ENCODE measurements at regions not wholly inside any gene's neighbourhood (a gene's known extent, or its start where the extent isn't known, plus 50 kb on each side); places are given as distances from the start of the nearest gene placed in this dataset.
A peak's percentile ranks its signal among the peaks of the same experiment; 100 is the strongest.

DNA sequence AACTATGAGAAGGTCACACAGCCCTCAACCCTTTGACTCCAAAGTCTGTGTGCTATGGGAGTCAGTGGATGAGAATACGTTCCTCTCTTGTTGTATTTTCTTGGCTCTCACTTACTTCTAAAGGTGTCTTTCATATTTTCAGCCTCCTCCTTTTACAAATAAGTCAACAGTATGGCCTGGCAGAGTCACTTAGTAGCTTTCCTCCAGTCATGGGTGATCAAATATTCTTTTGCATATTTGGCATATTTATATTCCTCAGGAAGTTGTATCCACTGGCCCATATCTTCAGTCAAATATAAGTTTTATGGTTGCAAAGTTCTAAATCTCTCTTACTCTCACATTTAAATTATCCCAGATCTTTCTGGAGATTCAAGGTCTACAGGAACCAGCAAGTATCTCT lies 327.5 kb downstream of the ETS1 start:
- no peaks in the 10 kb centered on the region for H3K4me1 ChIP-seq (ENCODE audit: control insufficient read depth, insufficient read depth, low read length)
- H3K4me3 ChIP-seq (ENCODE audit: low read depth, low read length): no peak overlapping the region
- no peak for DNase-seq (ENCODE audit: low read depth in 4 of 6, low spot score in 6 of 6)
- no peaks in the 10 kb centered on the region for H3K36me3 ChIP-seq (ENCODE audit: control insufficient read depth, insufficient read depth, low read length)
- no peaks in the 10 kb centered on the region for H3K9me3 ChIP-seq (ENCODE audit: control insufficient read depth, insufficient read depth, low read length)
- H3K27ac ChIP-seq (ENCODE audit: low read depth, low read length): no peak overlapping the region
- 100% methylated on average over 1 of the region's 1 CpG for WGBS (ENCODE audit: insufficient coverage)
- H3K27me3 ChIP-seq (ENCODE audit: control insufficient read depth, insufficient read depth, low read length): no peaks in the 10 kb centered on the region

DNA sequence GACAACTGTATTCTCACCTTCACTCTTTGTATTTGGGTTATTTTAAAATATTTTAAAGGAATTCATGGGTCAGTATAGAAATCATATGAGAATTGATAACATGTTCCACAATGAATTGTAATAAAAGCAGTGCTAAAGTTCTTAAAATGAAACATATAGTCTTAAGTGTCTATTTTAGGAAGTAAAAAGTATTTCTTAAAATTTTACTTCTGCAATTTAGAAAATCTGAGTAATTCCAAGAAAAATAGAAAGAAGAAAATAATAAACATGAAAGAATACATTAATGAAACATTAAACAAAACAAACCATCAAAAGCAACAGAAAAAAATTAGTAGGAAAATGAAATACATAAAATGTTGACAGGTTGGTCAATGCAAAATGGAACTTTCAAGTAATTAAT lies 332.4 kb downstream of the ETS1 start:
- no peaks in the 10 kb centered on the region for H3K27me3 ChIP-seq (ENCODE audit: control insufficient read depth, insufficient read depth, low read length)
- no peaks in the 10 kb centered on the region for H3K36me3 ChIP-seq (ENCODE audit: control insufficient read depth, insufficient read depth, low read length)
- H3K27ac ChIP-seq (ENCODE audit: low read depth, low read length): no peak overlapping the region
- H3K9me3 ChIP-seq (ENCODE audit: control insufficient read depth, insufficient read depth, low read length): no peaks in the 10 kb centered on the region
- no peak overlapping the region for H3K4me3 ChIP-seq (ENCODE audit: low read depth, low read length)
- no peak for DNase-seq (ENCODE audit: low read depth in 4 of 6, low spot score in 6 of 6)
- no peaks in the 10 kb centered on the region for H3K4me1 ChIP-seq (ENCODE audit: control insufficient read depth, insufficient read depth, low read length)

DNA sequence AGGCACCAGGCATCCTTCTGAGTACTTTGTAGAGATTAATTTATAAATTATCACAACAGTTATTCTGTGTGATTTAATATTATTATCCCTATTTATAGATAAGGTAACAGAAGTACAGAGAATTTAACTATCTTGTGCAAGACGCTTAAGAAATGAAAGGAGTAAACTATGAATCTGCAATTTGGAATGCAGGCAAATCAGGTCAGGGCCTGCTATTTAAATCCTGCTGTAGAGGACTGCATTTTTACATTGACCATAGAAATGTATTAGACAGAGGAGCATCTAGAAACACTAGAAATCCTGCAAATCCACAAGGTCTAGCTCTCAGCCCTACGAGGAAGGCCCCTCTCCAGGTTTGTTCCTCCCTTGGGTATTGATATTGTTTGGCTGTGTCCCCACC lies 336.2 kb downstream of the ETS1 start:
- peaks cover 6% of the 10 kb centered on the region for H3K4me1 ChIP-seq (ENCODE audit: control insufficient read depth, insufficient read depth, low read length)
- no peaks in the 10 kb centered on the region for H3K9me3 ChIP-seq (ENCODE audit: control insufficient read depth, insufficient read depth, low read length)
- no CpG with 5 or more reads among the region's 2 CpGs for WGBS (ENCODE audit: insufficient coverage)
- no peak overlapping the region for H3K27ac ChIP-seq (ENCODE audit: low read depth, low read length)
- H3K4me3 ChIP-seq (ENCODE audit: low read depth, low read length): no peak overlapping the region
- H3K36me3 ChIP-seq (ENCODE audit: control insufficient read depth, insufficient read depth, low read length): no peaks in the 10 kb centered on the region
- H3K27me3 ChIP-seq (ENCODE audit: control insufficient read depth, insufficient read depth, low read length): no peaks in the 10 kb centered on the region
- no peak for DNase-seq (ENCODE audit: low read depth in 4 of 6, low spot score in 6 of 6)

DNA sequence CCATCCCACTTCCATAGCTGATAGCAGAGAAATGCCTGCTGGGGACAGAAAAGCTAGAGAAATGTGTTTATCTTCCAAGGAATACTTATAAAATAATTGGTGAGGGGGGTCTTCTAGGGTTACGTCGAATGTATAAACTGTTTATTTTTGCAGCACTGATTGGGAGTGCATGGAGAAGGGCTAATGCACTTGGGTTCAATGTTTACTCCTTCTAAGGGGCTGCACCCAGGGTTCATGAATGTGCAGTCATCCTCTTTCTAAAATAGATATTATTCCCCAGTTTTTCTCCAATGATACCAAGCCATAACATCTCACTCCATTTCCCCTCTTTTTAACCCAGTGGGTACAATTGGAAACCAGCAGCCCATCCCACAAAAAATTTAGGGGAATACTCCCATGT lies 336.9 kb downstream of the ETS1 start:
- H3K27ac ChIP-seq (ENCODE audit: low read depth, low read length): no peak overlapping the region
- DNase-seq (ENCODE audit: low read depth in 4 of 6, low spot score in 6 of 6): no peak
- H3K9me3 ChIP-seq (ENCODE audit: control insufficient read depth, insufficient read depth, low read length): no peaks in the 10 kb centered on the region
- H3K4me3 ChIP-seq (ENCODE audit: low read depth, low read length): no peak overlapping the region
- no CpG with 5 or more reads among the region's 2 CpGs for WGBS (ENCODE audit: insufficient coverage)
- H3K27me3 ChIP-seq (ENCODE audit: control insufficient read depth, insufficient read depth, low read length): no peaks in the 10 kb centered on the region
- peaks cover 6% of the 10 kb centered on the region for H3K4me1 ChIP-seq (ENCODE audit: control insufficient read depth, insufficient read depth, low read length)
- no peaks in the 10 kb centered on the region for H3K36me3 ChIP-seq (ENCODE audit: control insufficient read depth, insufficient read depth, low read length)

DNA sequence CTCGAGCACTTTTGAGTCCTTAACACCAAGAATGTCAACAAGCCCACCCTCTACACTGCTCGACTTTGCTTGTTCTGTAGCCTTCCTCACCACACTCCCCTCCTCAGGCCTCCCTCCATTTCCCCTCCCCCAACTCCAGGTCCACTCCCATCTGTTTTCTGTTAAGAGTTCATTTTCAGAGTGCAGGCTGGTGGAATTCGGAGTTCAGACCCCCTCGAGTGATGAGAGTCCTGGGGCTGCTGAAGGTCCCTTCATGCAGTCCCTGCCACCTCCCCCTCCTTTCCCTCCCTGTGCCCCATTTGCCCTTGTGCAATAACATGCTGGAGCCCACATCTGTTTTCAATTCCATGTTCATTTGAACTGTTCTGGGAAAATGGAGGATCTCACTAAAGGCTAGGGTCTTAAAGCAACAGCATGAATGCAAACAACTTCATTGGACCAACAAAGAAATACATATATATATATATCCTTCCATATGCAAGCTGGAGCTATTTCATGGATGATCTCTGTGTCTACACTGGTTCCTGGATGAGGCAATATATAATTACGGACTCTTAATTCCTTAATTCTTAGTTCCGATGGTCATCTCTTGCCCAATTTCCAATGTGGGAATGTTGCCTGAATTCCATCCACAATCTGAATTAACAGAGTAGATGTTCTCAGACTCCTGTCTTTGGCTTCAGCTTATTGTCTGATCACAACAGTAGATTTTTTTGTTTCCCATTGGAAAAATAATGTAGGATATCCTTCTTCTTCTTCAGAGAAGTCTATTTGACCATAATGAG lies 340.4 kb downstream of the ETS1 start:
- H3K4me1 ChIP-seq (ENCODE audit: control insufficient read depth, insufficient read depth, low read length): peaks cover 6% of the 10 kb centered on the region
- H3K9me3 ChIP-seq (ENCODE audit: control insufficient read depth, insufficient read depth, low read length): no peaks in the 10 kb centered on the region
- DNase-seq (ENCODE audit: low read depth in 4 of 6, low spot score in 6 of 6): no peak
- no peaks in the 10 kb centered on the region for H3K27me3 ChIP-seq (ENCODE audit: control insufficient read depth, insufficient read depth, low read length)
- no peaks in the 10 kb centered on the region for H3K36me3 ChIP-seq (ENCODE audit: control insufficient read depth, insufficient read depth, low read length)
- H3K27ac ChIP-seq (ENCODE audit: low read depth, low read length): no peak overlapping the region
- WGBS (ENCODE audit: insufficient coverage): 60% methylated on average over 4 of the region's 6 CpGs
- H3K4me3 ChIP-seq (ENCODE audit: low read depth, low read length): no peak overlapping the region

DNA sequence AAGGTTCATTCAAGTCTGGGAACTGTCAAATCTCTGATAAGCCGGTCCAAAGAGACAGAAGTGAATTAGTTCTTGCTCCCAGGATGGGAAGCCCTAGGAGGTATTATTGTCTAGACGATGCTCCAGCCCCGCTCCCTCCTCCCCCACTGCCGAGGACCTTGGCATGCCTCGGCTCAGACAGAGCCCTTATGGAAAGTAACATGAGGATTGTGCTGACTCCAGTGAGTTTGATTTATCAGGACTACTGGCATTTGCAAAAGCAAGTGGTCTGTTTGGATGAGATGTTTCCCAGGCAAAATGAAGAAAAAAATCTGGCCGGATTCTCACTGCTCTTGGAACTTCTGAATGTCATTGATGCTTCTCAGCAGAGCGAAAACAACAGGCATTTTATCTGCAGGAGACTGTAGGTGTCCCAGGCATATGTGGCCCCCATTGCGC lies 341.0 kb downstream of the ETS1 start:
- Histone ChIP-seq H3K4me1 (ENCODE audit: control insufficient read depth, insufficient read depth, low read length) (peaks cover 6% of the 10 kb centered on the region), H3K4me3 (ENCODE audit: low read depth, low read length) (no peak overlapping the region), H3K9me3 (ENCODE audit: control insufficient read depth, insufficient read depth, low read length) (no peaks in the 10 kb centered on the region), H3K27me3 (ENCODE audit: control insufficient read depth, insufficient read depth, low read length) (no peaks in the 10 kb centered on the region), H3K27ac (ENCODE audit: low read depth, low read length) (no peak overlapping the region), H3K36me3 (ENCODE audit: control insufficient read depth, insufficient read depth, low read length) (no peaks in the 10 kb centered on the region)
- 51% methylated on average over 4 of the region's 8 CpGs for whole genome bisulfite sequencing (ENCODE audit: insufficient coverage)
- peak in 2 of 6 donors; percentile 25 to 64 for DNase-seq (ENCODE audit: low read depth in 4 of 6, low spot score in 6 of 6)

DNA sequence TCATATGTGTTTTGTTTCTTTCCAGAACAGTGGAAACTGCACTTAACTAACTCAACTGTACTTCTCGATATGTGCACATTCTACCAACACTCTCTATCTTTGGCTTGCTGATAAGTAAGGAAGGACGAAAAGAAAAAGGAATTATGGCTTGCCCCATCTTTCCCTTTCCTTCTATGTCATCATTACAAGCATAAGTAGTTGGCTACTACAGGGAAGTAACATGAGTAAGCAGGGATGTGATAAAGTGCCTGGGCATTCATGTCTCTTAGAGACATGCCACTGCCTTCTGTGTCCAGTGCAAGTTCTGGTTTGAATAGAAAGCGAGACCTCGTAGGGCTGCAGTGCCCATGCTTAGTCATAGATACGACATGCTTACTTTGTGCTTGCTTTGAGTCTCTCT lies 342.5 kb downstream of the ETS1 start:
- Histone ChIP-seq H3K4me3 (ENCODE audit: low read depth, low read length) (no peak overlapping the region), H3K27ac (ENCODE audit: low read depth, low read length) (no peak overlapping the region), H3K4me1 (ENCODE audit: control insufficient read depth, insufficient read depth, low read length) (peaks cover 6% of the 10 kb centered on the region), H3K36me3 (ENCODE audit: control insufficient read depth, insufficient read depth, low read length) (no peaks in the 10 kb centered on the region), H3K27me3 (ENCODE audit: control insufficient read depth, insufficient read depth, low read length) (no peaks in the 10 kb centered on the region), H3K9me3 (ENCODE audit: control insufficient read depth, insufficient read depth, low read length) (no peaks in the 10 kb centered on the region)
- DNase-seq (ENCODE audit: low read depth in 4 of 6, low spot score in 6 of 6): no peak
- 93% methylated on average over 3 of the region's 5 CpGs for WGBS (ENCODE audit: insufficient coverage)

DNA sequence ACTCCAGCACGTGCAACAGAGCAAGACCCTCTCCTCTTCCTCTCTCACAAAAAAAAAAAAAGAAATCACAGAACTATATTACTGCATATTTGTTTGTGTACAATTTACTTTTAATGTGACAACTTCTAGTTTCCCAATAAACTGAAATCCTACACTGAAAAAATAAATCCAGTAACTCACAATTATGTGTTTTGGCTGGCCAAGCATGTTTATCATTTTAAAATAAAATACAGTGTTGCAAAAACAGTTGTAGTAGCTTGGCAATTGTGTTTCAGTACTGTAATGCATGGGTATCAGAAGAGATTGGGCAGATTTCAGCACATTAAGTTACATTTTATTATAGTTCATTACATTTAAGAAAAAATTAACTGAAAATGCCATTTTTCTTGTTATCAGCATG lies 344.9 kb downstream of the ETS1 start:
- H3K36me3 ChIP-seq (ENCODE audit: control insufficient read depth, insufficient read depth, low read length): no peaks in the 10 kb centered on the region
- no peak for DNase-seq (ENCODE audit: low read depth in 4 of 6, low spot score in 6 of 6)
- WGBS (ENCODE audit: insufficient coverage): no CpG with 5 or more reads among the region's 1 CpG
- no peaks in the 10 kb centered on the region for H3K27me3 ChIP-seq (ENCODE audit: control insufficient read depth, insufficient read depth, low read length)
- H3K4me1 ChIP-seq (ENCODE audit: control insufficient read depth, insufficient read depth, low read length): peaks cover 6% of the 10 kb centered on the region
- H3K27ac ChIP-seq (ENCODE audit: low read depth, low read length): no peak overlapping the region
- no peaks in the 10 kb centered on the region for H3K9me3 ChIP-seq (ENCODE audit: control insufficient read depth, insufficient read depth, low read length)
- H3K4me3 ChIP-seq (ENCODE audit: low read depth, low read length): no peak overlapping the region

DNA sequence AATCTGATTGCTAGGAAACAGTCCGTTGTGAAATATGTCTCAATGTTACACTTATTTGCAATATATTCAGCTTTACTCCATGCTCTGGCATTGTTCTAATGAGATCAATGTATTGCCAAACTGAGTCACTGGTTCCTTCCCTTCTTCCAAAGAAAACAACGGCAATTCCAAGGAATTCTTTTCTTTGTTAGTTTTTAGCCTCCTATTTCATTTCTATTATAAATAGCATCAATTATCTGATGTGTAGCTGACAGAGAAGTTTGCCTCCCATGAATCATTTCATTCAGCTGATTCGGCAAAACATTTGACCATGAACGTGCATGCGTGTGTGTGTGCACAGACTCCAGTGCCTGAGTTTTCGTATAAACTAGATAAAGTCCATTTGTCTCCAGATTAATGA lies 346.8 kb downstream of the ETS1 start:
- Histone ChIP-seq H3K27ac (ENCODE audit: low read depth, low read length) (no peak overlapping the region), H3K9me3 (ENCODE audit: control insufficient read depth, insufficient read depth, low read length) (no peaks in the 10 kb centered on the region), H3K36me3 (ENCODE audit: control insufficient read depth, insufficient read depth, low read length) (no peaks in the 10 kb centered on the region), H3K27me3 (ENCODE audit: control insufficient read depth, insufficient read depth, low read length) (no peaks in the 10 kb centered on the region), H3K4me3 (ENCODE audit: low read depth, low read length) (no peak overlapping the region), H3K4me1 (ENCODE audit: control insufficient read depth, insufficient read depth, low read length) (peaks cover 4% of the 10 kb centered on the region)
- no CpG with 5 or more reads among the region's 6 CpGs for WGBS (ENCODE audit: insufficient coverage)
- DNase-seq (ENCODE audit: low read depth in 4 of 6, low spot score in 6 of 6): no peak

DNA sequence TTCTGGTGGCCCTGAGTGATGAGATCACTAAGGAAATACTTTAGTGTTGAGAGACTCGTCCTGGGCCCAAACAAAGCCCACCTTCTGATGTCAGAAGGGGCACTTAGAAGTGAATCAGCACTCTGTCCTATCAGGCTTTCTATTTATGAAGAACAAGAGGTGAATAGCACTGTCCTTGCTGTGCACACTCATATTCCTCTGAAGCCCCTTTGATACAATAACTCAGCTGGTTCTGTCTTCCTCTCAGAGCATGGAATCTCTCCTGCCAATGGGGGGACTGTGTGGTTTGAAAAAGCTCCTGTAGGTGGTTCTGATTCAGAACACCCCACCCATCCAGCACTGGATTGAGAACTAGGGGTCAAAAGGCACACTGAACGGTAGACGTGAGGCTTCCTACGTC lies 348.1 kb downstream of the ETS1 start:
- Histone ChIP-seq H3K4me3 (ENCODE audit: low read depth, low read length) (no peak overlapping the region), H3K36me3 (ENCODE audit: control insufficient read depth, insufficient read depth, low read length) (no peaks in the 10 kb centered on the region), H3K27me3 (ENCODE audit: control insufficient read depth, insufficient read depth, low read length) (no peaks in the 10 kb centered on the region), H3K4me1 (ENCODE audit: control insufficient read depth, insufficient read depth, low read length) (peaks cover 4% of the 10 kb centered on the region), H3K9me3 (ENCODE audit: control insufficient read depth, insufficient read depth, low read length) (no peaks in the 10 kb centered on the region), H3K27ac (ENCODE audit: low read depth, low read length) (no peak overlapping the region)
- no peak for DNase-seq (ENCODE audit: low read depth in 4 of 6, low spot score in 6 of 6)
- WGBS (ENCODE audit: insufficient coverage): no CpG with 5 or more reads among the region's 4 CpGs
